GM12873 (cell line): ENCODE measurements at regions not wholly inside any gene's neighbourhood (a gene's known extent, or its start where the extent isn't known, plus 50 kb on each side); places are given as distances from the start of the nearest gene placed in this dataset.

Experiments
- CTCF ChIP-seq: IDR thresholded peaks from 2 replicates; pipeline ENCODE4 v1.5.1; 2012; ENCODE audit warnings: low read depth, mild to moderate bottlenecking, moderate library complexity, low read length, control low read depth; ENCODE audit not compliant: insufficient read depth; ENCODE audit errors: missing control alignments

- TF ChIP-seq CTCF, result no peak
These were observed 104.0 kb downstream of the KCNE4 start for GRCh38 chr2:223155956-223156355.

GRCh38 chr2:223161873-223162458 lies 110.0 kb downstream of the KCNE4 start:
- no peak for TF ChIP-seq CTCF

- TF ChIP-seq CTCF, result no peak
These were observed 113.6 kb downstream of the KCNE4 start for GRCh38 chr2:223165423-223166214.

- no peak for TF ChIP-seq CTCF
These were observed 114.2 kb downstream of the KCNE4 start for GRCh38 chr2:223166215-223166493.

- no peak for TF ChIP-seq CTCF
These were observed 115.1 kb downstream of the KCNE4 start for GRCh38 chr2:223166983-223167650.

- no peak for TF ChIP-seq CTCF
These were observed 118.0 kb downstream of the KCNE4 start for GRCh38 chr2:223169830-223170605.

GRCh38 chr2:223176970-223177369 lies 125.0 kb downstream of the KCNE4 start:
- no peak for TF ChIP-seq CTCF
